ENCODE measurements at regions not wholly inside any gene's neighbourhood (a gene's known extent, or its start where the extent isn't known, plus 50 kb on each side); places are given as distances from the start of the nearest gene placed in this dataset.

DNA sequence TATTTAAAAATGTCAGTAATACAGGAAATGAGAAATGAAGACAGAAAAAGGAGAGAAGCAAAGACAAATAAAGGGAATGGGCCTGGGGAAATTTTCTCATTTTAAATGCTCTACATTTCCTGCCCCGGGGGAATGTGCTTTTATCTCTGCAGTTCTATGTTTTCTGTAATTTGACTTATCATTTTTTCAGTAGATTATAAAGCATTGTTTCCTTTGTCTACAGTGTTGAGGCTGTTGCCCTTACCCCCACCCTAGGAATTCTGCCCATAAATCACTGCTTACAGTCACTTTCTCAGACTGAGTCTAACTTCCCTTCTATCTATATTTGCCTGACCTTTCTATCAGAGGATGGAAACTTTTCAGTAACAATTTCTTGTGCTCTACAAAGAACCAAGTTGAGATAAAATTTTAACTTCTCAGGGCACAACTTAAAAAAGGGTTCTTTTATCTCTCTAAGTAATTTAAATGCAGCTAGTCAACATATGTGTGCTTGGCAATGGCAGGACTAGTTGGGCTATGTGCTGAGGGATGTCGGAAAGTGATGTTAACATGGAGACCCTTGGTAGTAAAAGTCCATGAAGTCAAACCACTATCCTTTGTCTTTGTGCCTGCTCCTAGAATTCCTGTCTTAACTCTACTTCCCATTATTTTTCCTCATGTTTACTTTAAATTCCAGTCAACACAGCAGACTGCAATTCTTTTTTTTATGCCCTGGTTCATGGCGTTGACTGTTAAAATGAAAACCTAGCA, 146.5 kb upstream of the MMADHC start:
- Histone ChIP-seq H3K4me3 (no peak overlapping the region), H3K27ac (peak overlapping the region; percentile 27)
- TF ChIP-seq CTCF (IDR thresholded peaks at IDR 0.05; ENCODE audit: low read depth, low read length), result no peak

GRCh38 chr2:149732730-149733290, 145.2 kb upstream of the MMADHC start:
- Histone ChIP-seq H3K9me3 (ENCODE audit: low read depth) (no peaks in the 10 kb centered on the region), H3K4me3 (no peak overlapping the region), H3K36me3 (no peaks in the 10 kb centered on the region), H3K4me1 (ENCODE audit: low read depth) (peaks cover 11% of the 10 kb centered on the region), H3K27ac (no peak overlapping the region), H3K27me3 (no peaks in the 10 kb centered on the region)
- TF ChIP-seq CTCF (IDR thresholded peaks at IDR 0.05; ENCODE audit: low read depth, low read length), result no peak
- DNase-seq (ENCODE audit: low read depth in 1 of 2, low spot score in 1 of 2), result no peak

More for the DNA sequence above, 146.5 kb upstream of the MMADHC start:
- Histone ChIP-seq H3K27me3 (no peaks in the 10 kb centered on the region), H3K36me3 (no peaks in the 10 kb centered on the region), H3K9me3 (ENCODE audit: low read depth) (no peaks in the 10 kb centered on the region), H3K4me1 (ENCODE audit: low read depth) (peaks cover 11% of the 10 kb centered on the region)
- peak; percentile 56 to 84 for DNase-seq (ENCODE audit: low read depth in 1 of 2, low spot score in 1 of 2)

GRCh38 chr2:149732001-149732685, 144.6 kb upstream of the MMADHC start:
- peaks cover 11% of the 10 kb centered on the region for H3K4me1 ChIP-seq (ENCODE audit: low read depth)
- H3K4me3 ChIP-seq, result no peak overlapping the region
- H3K9me3 ChIP-seq (ENCODE audit: low read depth), result no peaks in the 10 kb centered on the region
- DNase-seq (ENCODE audit: low read depth in 1 of 2, low spot score in 1 of 2), result no peak
- no peak for TF ChIP-seq CTCF (IDR thresholded peaks at IDR 0.05; ENCODE audit: low read depth, low read length)
- no peaks in the 10 kb centered on the region for H3K36me3 ChIP-seq
- H3K27ac ChIP-seq, result no peak overlapping the region
- H3K27me3 ChIP-seq, result no peaks in the 10 kb centered on the region

DNA sequence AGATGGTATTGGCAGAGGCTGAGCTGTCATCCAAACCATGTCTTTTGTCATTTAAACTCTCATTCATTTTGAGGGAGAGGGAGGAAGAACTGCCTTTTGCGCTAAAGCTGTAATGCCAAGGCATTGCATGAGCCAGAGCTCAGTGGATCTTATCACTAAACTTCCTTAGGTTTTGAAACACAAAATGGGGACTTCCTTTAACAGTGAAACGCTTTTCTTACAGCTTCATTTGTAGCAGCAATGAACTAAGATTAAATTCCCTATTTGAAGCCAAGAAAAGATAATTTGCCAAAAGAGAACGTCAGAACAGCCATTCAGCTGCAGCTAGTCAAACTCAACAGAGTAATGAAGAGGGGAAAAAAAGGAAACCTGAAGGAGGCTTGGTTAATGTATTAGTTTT, 143.5 kb upstream of the MMADHC start:
- H3K27ac ChIP-seq, result no peak overlapping the region
- no peaks in the 10 kb centered on the region for H3K9me3 ChIP-seq (ENCODE audit: low read depth)
- H3K27me3 ChIP-seq, result no peaks in the 10 kb centered on the region
- no peak for TF ChIP-seq CTCF (IDR thresholded peaks at IDR 0.05; ENCODE audit: low read depth, low read length)
- peak in 1 of 2 donors; percentile 90 for DNase-seq (ENCODE audit: low read depth in 1 of 2, low spot score in 1 of 2)
- H3K4me1 ChIP-seq (ENCODE audit: low read depth), result peaks cover 11% of the 10 kb centered on the region
- no peaks in the 10 kb centered on the region for H3K36me3 ChIP-seq
- no peak overlapping the region for H3K4me3 ChIP-seq

DNA sequence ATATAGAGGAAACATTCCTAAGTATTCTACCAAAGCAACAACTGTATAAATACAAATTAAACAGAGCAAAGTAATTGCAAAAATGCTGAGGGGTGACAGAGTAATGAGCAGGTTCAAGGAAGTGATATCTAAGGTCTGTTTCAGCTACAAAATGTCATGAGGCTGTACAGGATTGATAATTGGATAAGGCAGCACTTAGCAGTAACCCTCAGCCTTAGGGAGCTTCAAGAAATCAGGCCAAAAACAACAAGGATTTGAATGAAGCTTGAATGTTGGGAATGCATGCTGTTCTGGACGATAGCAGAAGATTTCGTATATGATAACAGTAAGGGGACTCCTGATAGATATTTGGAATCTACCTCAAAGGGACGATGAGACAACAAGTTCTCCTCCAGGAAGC, 142.0 kb upstream of the MMADHC start:
- DNase-seq (ENCODE audit: low read depth in 1 of 2, low spot score in 1 of 2), result no peak
- no peaks in the 10 kb centered on the region for H3K27me3 ChIP-seq
- H3K9me3 ChIP-seq (ENCODE audit: low read depth), result no peaks in the 10 kb centered on the region
- H3K4me3 ChIP-seq, result no peak overlapping the region
- no peak overlapping the region for H3K27ac ChIP-seq
- H3K36me3 ChIP-seq, result no peaks in the 10 kb centered on the region
- H3K4me1 ChIP-seq (ENCODE audit: low read depth), result peaks cover 17% of the 10 kb centered on the region
- no peak for TF ChIP-seq CTCF (IDR thresholded peaks at IDR 0.05; ENCODE audit: low read depth, low read length)
